ENCODE measurements at regions not wholly inside any gene's neighbourhood (a gene's known extent, or its start where the extent isn't known, plus 50 kb on each side); places are given as distances from the start of the nearest gene placed in this dataset.

- ATAC-seq (ENCODE audit: poor library complexity) (no peak), DNase-seq (peak in 1 of 14 experiments; percentile 5)
- ChIA-PET POLR2A (no interaction called here), CTCF (no interaction called here)
- no peak overlapping the region for H3K27ac Mint-ChIP-seq
- TF ChIP-seq CTCF (IDR thresholded peaks at IDR 0.05), result no peak
- Histone ChIP-seq H3K36me3 (ENCODE audit: insufficient read depth, low read length) (no peaks in the 10 kb centered on the region), H3K9me3 (ENCODE audit: control insufficient read depth in 1 of 2, insufficient read depth in 1 of 2, low read length in 2 of 2) (no peaks in the 10 kb centered on the region), H3K27me3 (ENCODE audit: control insufficient read depth in 1 of 2, insufficient read depth in 2 of 2, low read length in 2 of 2) (peaks cover 9 to 22% of the 10 kb centered on the region in 2 experiments), H3K4me1 (ENCODE audit: insufficient read depth, low read length) (peaks cover 3% of the 10 kb centered on the region), H3K27ac (ENCODE audit: low read depth in 1 of 2, low read length in 2 of 2) (no peak overlapping the region), H3K4me3 (ENCODE audit: low read length) (no peak overlapping the region)
- H3K4me3 Mint-ChIP-seq, result no peak overlapping the region
- intact Hi-C loops (cut with DNase I, micrococcal nuclease), result no loop called here
- H3K27me3 Mint-ChIP-seq, result peaks cover 41% of the 10 kb centered on the region
- no peaks in the 10 kb centered on the region for H3K36me3 Mint-ChIP-seq (ENCODE audit: low read depth)
- H3K9me3 Mint-ChIP-seq, result no peaks in the 10 kb centered on the region
- H3K4me1 Mint-ChIP-seq (ENCODE audit: low read depth), result no peaks in the 10 kb centered on the region
Observed at GRCh38 chr1:157404063-157404501, 148.2 kb downstream of the FCRL5 start.

- intact Hi-C loops (cut with DNase I, micrococcal nuclease), result no loop called here
- Mint-ChIP-seq H3K4me1 (ENCODE audit: low read depth) (no peaks in the 10 kb centered on the region), H3K27ac (no peak overlapping the region), H3K36me3 (ENCODE audit: low read depth) (no peaks in the 10 kb centered on the region), H3K9me3 (no peaks in the 10 kb centered on the region), H3K4me3 (no peak overlapping the region), H3K27me3 (peaks cover 46% of the 10 kb centered on the region)
- TF ChIP-seq CTCF (IDR thresholded peaks at IDR 0.05), result no peak
- H3K4me1 ChIP-seq (ENCODE audit: insufficient read depth, low read length), result peaks cover 3% of the 10 kb centered on the region
- no peak overlapping the region for H3K4me3 ChIP-seq (ENCODE audit: low read length)
- DNase-seq, result no peak
- H3K27me3 ChIP-seq (ENCODE audit: control insufficient read depth in 1 of 2, insufficient read depth in 2 of 2, low read length in 2 of 2), result peaks cover 9 to 22% of the 10 kb centered on the region in 2 experiments
- POLR2A ChIA-PET, result no interaction called here
- H3K36me3 ChIP-seq (ENCODE audit: insufficient read depth, low read length), result no peaks in the 10 kb centered on the region
- H3K9me3 ChIP-seq (ENCODE audit: control insufficient read depth in 1 of 2, insufficient read depth in 1 of 2, low read length in 2 of 2), result no peaks in the 10 kb centered on the region
- CTCF ChIA-PET, result no interaction called here
- no peak overlapping the region for H3K27ac ChIP-seq (ENCODE audit: low read depth in 1 of 2, low read length in 2 of 2)
- ATAC-seq (ENCODE audit: poor library complexity), result no peak
Observed at GRCh38 chr1:157403608-157404007, 148.7 kb downstream of the FCRL5 start.

- Mint-ChIP-seq H3K36me3 (ENCODE audit: low read depth) (no peaks in the 10 kb centered on the region), H3K4me1 (ENCODE audit: low read depth) (no peaks in the 10 kb centered on the region), H3K9me3 (no peaks in the 10 kb centered on the region), H3K27ac (no peak overlapping the region), H3K4me3 (no peak overlapping the region), H3K27me3 (peaks cover 47% of the 10 kb centered on the region)
- H3K4me1 ChIP-seq (ENCODE audit: insufficient read depth, low read length), result peaks cover 3% of the 10 kb centered on the region
- no peak overlapping the region for H3K27ac ChIP-seq (ENCODE audit: low read depth in 1 of 2, low read length in 2 of 2)
- DNase-seq (peak in 1 of 14 experiments; percentile 9), ATAC-seq (ENCODE audit: poor library complexity) (no peak)
- H3K9me3 ChIP-seq (ENCODE audit: control insufficient read depth in 1 of 2, insufficient read depth in 1 of 2, low read length in 2 of 2), result no peaks in the 10 kb centered on the region
- CTCF ChIA-PET, result no interaction called here
- POLR2A ChIA-PET, result no interaction called here
- no peaks in the 10 kb centered on the region for H3K36me3 ChIP-seq (ENCODE audit: insufficient read depth, low read length)
- no peak for TF ChIP-seq CTCF (IDR thresholded peaks at IDR 0.05)
- H3K27me3 ChIP-seq (ENCODE audit: control insufficient read depth in 1 of 2, insufficient read depth in 2 of 2, low read length in 2 of 2), result peaks cover 9 to 22% of the 10 kb centered on the region in 2 experiments
- no peak overlapping the region for H3K4me3 ChIP-seq (ENCODE audit: low read length)
- intact Hi-C loops (cut with DNase I, micrococcal nuclease), result no loop called here
Observed at GRCh38 chr1:157403203-157403602, 149.1 kb downstream of the FCRL5 start.
